ENCODE measurements at regions not wholly inside any gene's neighbourhood (a gene's known extent, or its start where the extent isn't known, plus 50 kb on each side); places are given as distances from the start of the nearest gene placed in this dataset.

- intact Hi-C loops (cut with micrococcal nuclease; ENCODE audit: unreplicated experiment): no loop called here
- Histone ChIP-seq H3K4me3 (ENCODE audit: low read depth, low read length, poor library complexity, severe bottlenecking) (no peak overlapping the region), H3K4me1 (ENCODE audit: insufficient read depth, low read length, poor library complexity, severe bottlenecking) (no peaks in the 10 kb centered on the region), H3K36me3 (ENCODE audit: insufficient read depth, low read length, poor library complexity, severe bottlenecking) (no peaks in the 10 kb centered on the region), H3K9me3 (ENCODE audit: low read depth, low read length, poor library complexity, severe bottlenecking) (no peaks in the 10 kb centered on the region), H3K27ac (ENCODE audit: low read depth, low read length, poor library complexity, severe bottlenecking) (no peak overlapping the region), H3K27me3 (replicated peaks; ENCODE audit: insufficient read depth, low read depth, low read length, poor library complexity) (no peaks in the 10 kb centered on the region)
- TF ChIP-seq EZH2 (IDR thresholded peaks at IDR 0.05; ENCODE audit: borderline replicate concordance, low read depth, low read length, poor library complexity, severe bottlenecking): no peak
- TF ChIP-seq, protein P1, sequence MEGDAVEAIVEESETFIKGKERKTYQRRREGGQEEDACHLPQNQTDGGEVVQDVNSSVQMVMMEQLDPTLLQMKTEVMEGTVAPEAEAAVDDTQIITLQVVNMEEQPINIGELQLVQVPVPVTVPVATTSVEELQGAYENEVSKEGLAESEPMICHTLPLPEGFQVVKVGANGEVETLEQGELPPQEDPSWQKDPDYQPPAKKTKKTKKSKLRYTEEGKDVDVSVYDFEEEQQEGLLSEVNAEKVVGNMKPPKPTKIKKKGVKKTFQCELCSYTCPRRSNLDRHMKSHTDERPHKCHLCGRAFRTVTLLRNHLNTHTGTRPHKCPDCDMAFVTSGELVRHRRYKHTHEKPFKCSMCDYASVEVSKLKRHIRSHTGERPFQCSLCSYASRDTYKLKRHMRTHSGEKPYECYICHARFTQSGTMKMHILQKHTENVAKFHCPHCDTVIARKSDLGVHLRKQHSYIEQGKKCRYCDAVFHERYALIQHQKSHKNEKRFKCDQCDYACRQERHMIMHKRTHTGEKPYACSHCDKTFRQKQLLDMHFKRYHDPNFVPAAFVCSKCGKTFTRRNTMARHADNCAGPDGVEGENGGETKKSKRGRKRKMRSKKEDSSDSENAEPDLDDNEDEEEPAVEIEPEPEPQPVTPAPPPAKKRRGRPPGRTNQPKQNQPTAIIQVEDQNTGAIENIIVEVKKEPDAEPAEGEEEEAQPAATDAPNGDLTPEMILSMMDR (conservative IDR thresholded peaks at IDR 0.05; ENCODE audit: low read depth, low read length): no peak
- no TSS peak for BruUV-seq (replicated peaks)
- CTCF ChIA-PET: no interaction called here
- DNase-seq (ENCODE audit: low spot score): no peak
- POLR2A ChIA-PET (ENCODE audit: low non-redundant PET): no interaction called here
These were observed 523.6 kb downstream of the NTRK3 start for GRCh38 chr15:87732976-87733375.

DNA sequence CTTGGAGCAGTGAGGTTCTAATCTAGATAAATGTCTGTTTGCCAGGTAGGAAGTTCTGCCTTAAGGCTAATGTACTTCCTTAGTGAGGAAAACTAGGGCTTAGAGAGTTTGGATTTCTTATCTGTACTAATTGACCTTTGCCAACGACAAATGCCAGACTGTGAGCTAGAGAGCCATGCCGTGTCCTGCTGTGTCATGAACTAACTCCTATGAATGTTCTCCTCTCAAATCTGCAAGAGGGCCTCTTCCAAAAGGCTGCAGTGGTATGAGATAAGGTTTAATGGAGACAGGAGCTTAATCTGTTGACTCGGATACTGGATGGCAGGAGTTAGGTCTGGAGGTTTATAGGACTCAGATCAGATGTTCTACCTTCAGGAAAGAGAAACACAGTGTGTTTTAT, 524.9 kb downstream of the NTRK3 start:
- H3K4me3 ChIP-seq (ENCODE audit: low read depth, low read length, poor library complexity, severe bottlenecking): no peak overlapping the region
- POLR2A ChIA-PET (ENCODE audit: low non-redundant PET): no interaction called here
- H3K9me3 ChIP-seq (ENCODE audit: low read depth, low read length, poor library complexity, severe bottlenecking): no peaks in the 10 kb centered on the region
- H3K4me1 ChIP-seq (ENCODE audit: insufficient read depth, low read length, poor library complexity, severe bottlenecking): no peaks in the 10 kb centered on the region
- no peak for DNase-seq (ENCODE audit: low spot score)
- H3K36me3 ChIP-seq (ENCODE audit: insufficient read depth, low read length, poor library complexity, severe bottlenecking): no peaks in the 10 kb centered on the region
- no peak overlapping the region for H3K27ac ChIP-seq (ENCODE audit: low read depth, low read length, poor library complexity, severe bottlenecking)
- CTCF ChIA-PET: no interaction called here
- no TSS peak for BruUV-seq (replicated peaks)
- H3K27me3 ChIP-seq (replicated peaks; ENCODE audit: insufficient read depth, low read depth, low read length, poor library complexity): no peaks in the 10 kb centered on the region
- TF ChIP-seq, protein P1 (conservative IDR thresholded peaks at IDR 0.05; ENCODE audit: low read depth, low read length): no peak
- no peak for TF ChIP-seq EZH2 (IDR thresholded peaks at IDR 0.05; ENCODE audit: borderline replicate concordance, low read depth, low read length, poor library complexity, severe bottlenecking)
- intact Hi-C loops (cut with micrococcal nuclease; ENCODE audit: unreplicated experiment): no loop called here

GRCh38 chr15:87730706-87731105, 525.8 kb downstream of the NTRK3 start:
- no peaks in the 10 kb centered on the region for H3K36me3 ChIP-seq (ENCODE audit: insufficient read depth, low read length, poor library complexity, severe bottlenecking)
- H3K27ac ChIP-seq (ENCODE audit: low read depth, low read length, poor library complexity, severe bottlenecking): no peak overlapping the region
- no peaks in the 10 kb centered on the region for H3K9me3 ChIP-seq (ENCODE audit: low read depth, low read length, poor library complexity, severe bottlenecking)
- intact Hi-C loops (cut with micrococcal nuclease; ENCODE audit: unreplicated experiment): no loop called here
- no peaks in the 10 kb centered on the region for H3K27me3 ChIP-seq (replicated peaks; ENCODE audit: insufficient read depth, low read depth, low read length, poor library complexity)
- POLR2A ChIA-PET (ENCODE audit: low non-redundant PET): no interaction called here
- no TSS peak for BruUV-seq (replicated peaks)
- DNase-seq (ENCODE audit: low spot score): no peak
- no peak for TF ChIP-seq EZH2 (IDR thresholded peaks at IDR 0.05; ENCODE audit: borderline replicate concordance, low read depth, low read length, poor library complexity, severe bottlenecking)
- TF ChIP-seq, protein P1 (conservative IDR thresholded peaks at IDR 0.05; ENCODE audit: low read depth, low read length): no peak
- no peaks in the 10 kb centered on the region for H3K4me1 ChIP-seq (ENCODE audit: insufficient read depth, low read length, poor library complexity, severe bottlenecking)
- CTCF ChIA-PET: no interaction called here
- H3K4me3 ChIP-seq (ENCODE audit: low read depth, low read length, poor library complexity, severe bottlenecking): no peak overlapping the region

All from A673 (cell line).